Brain microvascular endothelial cell (primary cell): ENCODE measurements at regions not wholly inside any gene's neighbourhood (a gene's known extent, or its start where the extent isn't known, plus 50 kb on each side); places are given as distances from the start of the nearest gene placed in this dataset.
A peak's percentile ranks its signal among the peaks of the same experiment; 100 is the strongest.

Experiments used
- DNase-seq: peaks from one replicate; pipeline ENCODE4 v3.0.0-alpha.2; 2020
- H3K27ac ChIP-seq: fragments of 250-450 bp; sonication (Bioruptor Pico); 2 replicates; pipeline ENCODE4 v1.5.1; 2020; ENCODE audit warnings: mild to moderate bottlenecking, moderate library complexity
- H3K27me3 ChIP-seq: fragments of 250-450 bp; sonication (Bioruptor Pico); replicated peaks from 2 replicates; pipeline ENCODE4 v1.5.1; 2020; ENCODE audit warnings: mild to moderate bottlenecking
- H3K36me3 ChIP-seq: fragments of 250-450 bp; sonication (Bioruptor Pico); replicated peaks from 2 replicates; pipeline ENCODE4 v1.5.1; 2020; ENCODE audit warnings: mild to moderate bottlenecking
- H3K4me3 ChIP-seq: 2 replicates; pipeline ENCODE4 v1.5.1; 2011; ENCODE audit warnings: low read depth, mild to moderate bottlenecking, control low read depth, low read length, moderate library complexity
- in situ Hi-C: cut with HindIII; loops from 2 replicates; pipeline ENCODE4 v1.10.0; 2017; ENCODE audit warnings: low sequenced_read_pairs, low pct_ligation_motif_present
- TF ChIP-seq, protein P1 (sequence below): IDR thresholded peaks from 2 replicates; pipeline ENCODE4 v1.5.1; 2011; ENCODE audit warnings: low read depth, mild to moderate bottlenecking, moderate library complexity, low read length, control low read depth, inconsistent platforms; ENCODE audit errors: missing control alignments

- peak; percentile 76 for DNase-seq
Observed at GRCh38 chr13:44280456-44280855, 93.2 kb upstream of the SERP2 start.

DNA sequence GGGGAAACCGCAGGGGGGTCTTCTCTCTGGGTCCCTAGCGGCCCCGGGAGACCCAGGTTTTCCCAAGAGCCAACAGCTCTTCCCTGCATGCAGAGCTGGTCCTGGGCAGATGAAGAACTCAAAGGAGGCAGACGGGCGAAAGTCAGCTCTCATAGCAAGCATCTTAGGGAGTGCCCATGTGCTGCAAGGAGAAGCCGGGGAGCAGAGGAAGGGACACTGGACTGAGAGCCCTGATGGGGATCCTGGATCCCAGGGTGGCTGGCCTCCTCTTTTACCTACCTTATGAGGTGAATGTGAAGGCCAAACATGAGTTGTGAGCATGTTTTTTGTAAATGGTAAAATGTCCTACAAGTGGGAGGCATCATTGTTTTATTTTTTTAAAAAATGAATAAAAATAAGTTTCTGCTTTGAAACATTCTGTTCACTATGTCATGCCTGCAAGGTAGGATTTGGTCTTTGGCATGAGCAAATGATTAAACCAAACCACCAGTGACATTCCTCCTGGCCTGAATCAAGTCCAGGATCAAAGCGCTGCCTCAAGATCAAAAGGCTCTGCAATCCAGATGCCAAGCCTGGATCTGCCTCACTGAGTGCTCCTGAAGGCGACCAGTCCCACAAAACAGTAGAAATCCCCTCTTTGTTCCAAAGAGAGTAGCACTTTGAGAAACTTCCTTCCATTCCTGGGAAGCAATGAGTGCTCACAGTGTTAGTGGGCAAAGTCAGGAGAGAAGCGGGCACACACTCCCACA, 92.2 kb upstream of the SERP2 start:
- TF ChIP-seq, protein P1, sequence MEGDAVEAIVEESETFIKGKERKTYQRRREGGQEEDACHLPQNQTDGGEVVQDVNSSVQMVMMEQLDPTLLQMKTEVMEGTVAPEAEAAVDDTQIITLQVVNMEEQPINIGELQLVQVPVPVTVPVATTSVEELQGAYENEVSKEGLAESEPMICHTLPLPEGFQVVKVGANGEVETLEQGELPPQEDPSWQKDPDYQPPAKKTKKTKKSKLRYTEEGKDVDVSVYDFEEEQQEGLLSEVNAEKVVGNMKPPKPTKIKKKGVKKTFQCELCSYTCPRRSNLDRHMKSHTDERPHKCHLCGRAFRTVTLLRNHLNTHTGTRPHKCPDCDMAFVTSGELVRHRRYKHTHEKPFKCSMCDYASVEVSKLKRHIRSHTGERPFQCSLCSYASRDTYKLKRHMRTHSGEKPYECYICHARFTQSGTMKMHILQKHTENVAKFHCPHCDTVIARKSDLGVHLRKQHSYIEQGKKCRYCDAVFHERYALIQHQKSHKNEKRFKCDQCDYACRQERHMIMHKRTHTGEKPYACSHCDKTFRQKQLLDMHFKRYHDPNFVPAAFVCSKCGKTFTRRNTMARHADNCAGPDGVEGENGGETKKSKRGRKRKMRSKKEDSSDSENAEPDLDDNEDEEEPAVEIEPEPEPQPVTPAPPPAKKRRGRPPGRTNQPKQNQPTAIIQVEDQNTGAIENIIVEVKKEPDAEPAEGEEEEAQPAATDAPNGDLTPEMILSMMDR = no peak
- Histone ChIP-seq H3K4me3 (no peak overlapping the region), H3K27me3 (no peaks in the 10 kb centered on the region), H3K36me3 (no peaks in the 10 kb centered on the region), H3K27ac (no peak overlapping the region)
- DNase-seq = no peak
- in situ Hi-C loops = no loop called here

More at GRCh38 chr13:44280456-44280855, 93.2 kb upstream of the SERP2 start:
- in situ Hi-C loops = no loop called here
- no peaks in the 10 kb centered on the region for H3K27me3 ChIP-seq
- peak overlapping the region; percentile 4 for H3K27ac ChIP-seq
- TF ChIP-seq, protein P1 = no peak
- no peak overlapping the region for H3K4me3 ChIP-seq
- H3K36me3 ChIP-seq = no peaks in the 10 kb centered on the region

- H3K27ac ChIP-seq = no peak overlapping the region
- no peaks in the 10 kb centered on the region for H3K27me3 ChIP-seq
Observed at GRCh38 chr13:44283600-44283999, 90.0 kb upstream of the SERP2 start.

DNA sequence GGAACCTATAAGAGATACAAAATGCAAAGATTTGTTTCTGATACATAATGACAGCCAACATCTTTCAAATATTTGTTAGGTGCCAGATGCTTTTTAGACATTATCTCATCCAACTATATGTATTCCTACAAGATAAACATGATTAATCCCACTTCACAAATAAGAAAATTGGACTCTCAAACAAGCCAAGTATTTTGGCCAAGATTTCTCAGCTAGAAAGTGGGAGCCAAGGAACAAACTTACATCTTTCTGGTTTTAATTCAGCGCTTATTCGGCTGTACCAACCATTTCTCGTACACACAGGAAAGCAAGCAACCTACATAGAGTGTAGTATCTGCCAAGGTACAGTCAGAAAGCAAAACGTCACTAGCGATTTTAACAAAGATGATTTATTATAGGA, 85.7 kb upstream of the SERP2 start:
- DNase-seq = no peak
- no peak overlapping the region for H3K27ac ChIP-seq
- no peaks in the 10 kb centered on the region for H3K27me3 ChIP-seq
- TF ChIP-seq, protein P1 = no peak
- no peak overlapping the region for H3K4me3 ChIP-seq
- in situ Hi-C loops = no loop called here
- H3K36me3 ChIP-seq = no peaks in the 10 kb centered on the region

More at GRCh38 chr13:44283600-44283999, 90.0 kb upstream of the SERP2 start:
- Histone ChIP-seq H3K4me3 (no peak overlapping the region), H3K36me3 (no peaks in the 10 kb centered on the region)
- in situ Hi-C loops = no loop called here
- TF ChIP-seq, protein P1 = no peak
- DNase-seq = no peak

GRCh38 chr13:44292545-44292944, 81.1 kb upstream of the SERP2 start:
- Histone ChIP-seq H3K27ac (no peak overlapping the region), H3K4me3 (no peak overlapping the region), H3K27me3 (no peaks in the 10 kb centered on the region), H3K36me3 (no peaks in the 10 kb centered on the region)
- TF ChIP-seq, protein P1 = no peak
- in situ Hi-C loops = no loop called here
- no peak for DNase-seq

GRCh38 chr13:44293374-44293773, 80.2 kb upstream of the SERP2 start:
- H3K36me3 ChIP-seq = no peaks in the 10 kb centered on the region
- no peak for DNase-seq
- no peaks in the 10 kb centered on the region for H3K27me3 ChIP-seq
- in situ Hi-C loops = no loop called here
- TF ChIP-seq, protein P1 = no peak
- H3K27ac ChIP-seq = no peak overlapping the region
- no peak overlapping the region for H3K4me3 ChIP-seq
